IPS DF 6.9 (cell line): ENCODE measurements at regions not wholly inside any gene's neighbourhood (a gene's known extent, or its start where the extent isn't known, plus 50 kb on each side); places are given as distances from the start of the nearest gene placed in this dataset.
"Not testable (repeated sequence)": the region's sequence is repeated elsewhere in the genome, so short reads cannot be mapped to it uniquely, and the experiment has no call there.

Source experiments
- DNase-seq: peaks from one replicate; pipeline ENCODE4 v3.0.0-alpha.2; 2013; ENCODE audit warnings: low read depth, low spot score
- H3K27ac ChIP-seq: one replicate; pipeline ENCODE4 v1.5.1; 2013; ENCODE audit warnings: low read length, control low read depth
- H3K27me3 ChIP-seq: 2 replicates; pipeline ENCODE4 v1.6.1; 2013; ENCODE audit warnings: mild to moderate bottlenecking, low read length; ENCODE audit not compliant: control insufficient read depth, insufficient read depth
- H3K36me3 ChIP-seq: 2 replicates; pipeline ENCODE4 v1.6.1; 2013; ENCODE audit warnings: low read length; ENCODE audit not compliant: control insufficient read depth, insufficient read depth
- H3K4me1 ChIP-seq: 2 replicates; pipeline ENCODE4 v1.6.1; 2013; ENCODE audit warnings: low read length; ENCODE audit not compliant: control insufficient read depth, insufficient read depth
- H3K4me3 ChIP-seq: 2 replicates; pipeline ENCODE4 v1.5.1; 2013; ENCODE audit warnings: mild to moderate bottlenecking, low read length
- H3K9me3 ChIP-seq: 2 replicates; pipeline ENCODE4 v1.6.1; 2013; ENCODE audit warnings: low read length, inconsistent platforms; ENCODE audit not compliant: control insufficient read depth, insufficient read depth
- WGBS: extraction: QIAGEN DNeasy Blood & Tissue Kit; methylation state at CpG from one replicate; pipeline ENCODE4 v1.1.7; 2013; ENCODE audit warnings: mixed read lengths, missing lambda C conversion rate; ENCODE audit not compliant: insufficient read length, insufficient coverage; 5-methylcytosine and 5-hydroxymethylcytosine counted together

GRCh38 chr5:128711216-128711615, 173.2 kb upstream of the FBN2 start:
- Histone ChIP-seq H3K4me1 (no peaks in the 10 kb centered on the region), H3K9me3 (no peaks in the 10 kb centered on the region), H3K4me3 (no peak overlapping the region), H3K36me3 (no peaks in the 10 kb centered on the region), H3K27ac (no peak overlapping the region), H3K27me3 (no peaks in the 10 kb centered on the region)
- no CpG with 5 or more reads among the region's 2 CpGs for WGBS
- no peak for DNase-seq

GRCh38 chr5:128714551-128714950, 176.5 kb upstream of the FBN2 start:
- DNase-seq: no peak
- no peak overlapping the region for H3K27ac ChIP-seq
- H3K27me3 ChIP-seq: no peaks in the 10 kb centered on the region
- no CpG with 5 or more reads among the region's 1 CpG for WGBS
- H3K9me3 ChIP-seq: no peaks in the 10 kb centered on the region
- no peaks in the 10 kb centered on the region for H3K4me1 ChIP-seq
- no peaks in the 10 kb centered on the region for H3K36me3 ChIP-seq
- H3K4me3 ChIP-seq: no peak overlapping the region

- no peaks in the 10 kb centered on the region for H3K36me3 ChIP-seq
- no peak overlapping the region for H3K27ac ChIP-seq
- no CpG with 5 or more reads among the region's 1 CpG for WGBS
- no peak for DNase-seq
- no peaks in the 10 kb centered on the region for H3K9me3 ChIP-seq
- H3K27me3 ChIP-seq: no peaks in the 10 kb centered on the region
- H3K4me3 ChIP-seq: no peak overlapping the region
- H3K4me1 ChIP-seq: no peaks in the 10 kb centered on the region
Measured at GRCh38 chr5:128722551-128722950, 184.5 kb upstream of the FBN2 start.

GRCh38 chr5:128730021-128730420, 192.0 kb upstream of the FBN2 start:
- H3K36me3 ChIP-seq, H3K4me1 ChIP-seq, DNase-seq, H3K27ac ChIP-seq, H3K27me3 ChIP-seq, H3K9me3 ChIP-seq, H3K4me3 ChIP-seq: not testable (repeated sequence)
- WGBS: no CpG with 5 or more reads among the region's 2 CpGs

- H3K4me3 ChIP-seq, H3K27me3 ChIP-seq, H3K27ac ChIP-seq, H3K9me3 ChIP-seq, H3K36me3 ChIP-seq, H3K4me1 ChIP-seq, DNase-seq: not testable (repeated sequence)
- no CpG with 5 or more reads among the region's 4 CpGs for WGBS
Measured at GRCh38 chr5:128735656-128736055, 197.6 kb upstream of the FBN2 start.

- no peak for DNase-seq
- H3K36me3 ChIP-seq: no peaks in the 10 kb centered on the region
- no peak overlapping the region for H3K4me3 ChIP-seq
- H3K27ac ChIP-seq: no peak overlapping the region
- no CpG with 5 or more reads among the region's 1 CpG for WGBS
- no peaks in the 10 kb centered on the region for H3K4me1 ChIP-seq
- no peaks in the 10 kb centered on the region for H3K9me3 ChIP-seq
- no peaks in the 10 kb centered on the region for H3K27me3 ChIP-seq
Measured at GRCh38 chr5:128736553-128736952, 198.5 kb upstream of the FBN2 start.

- no peaks in the 10 kb centered on the region for H3K27me3 ChIP-seq
- no peaks in the 10 kb centered on the region for H3K4me1 ChIP-seq
- no peaks in the 10 kb centered on the region for H3K9me3 ChIP-seq
- no CpG with 5 or more reads among the region's 11 CpGs for WGBS
- no peak for DNase-seq
- H3K27ac ChIP-seq: no peak overlapping the region
- no peak overlapping the region for H3K4me3 ChIP-seq
- no peaks in the 10 kb centered on the region for H3K36me3 ChIP-seq
Measured at GRCh38 chr5:128749136-128749898, 211.3 kb upstream of the FBN2 start.

- Histone ChIP-seq H3K27ac (no peak overlapping the region), H3K36me3 (no peaks in the 10 kb centered on the region), H3K9me3 (no peaks in the 10 kb centered on the region), H3K4me3 (no peak overlapping the region), H3K4me1 (no peaks in the 10 kb centered on the region), H3K27me3 (no peaks in the 10 kb centered on the region)
- no peak for DNase-seq
- no CpG with 5 or more reads among the region's 1 CpG for WGBS
Measured at GRCh38 chr5:128750155-128750554, 212.1 kb upstream of the FBN2 start.

GRCh38 chr5:128757196-128757959, 207.9 kb upstream of the SLC27A6 start:
- no peaks in the 10 kb centered on the region for H3K27me3 ChIP-seq
- H3K36me3 ChIP-seq: no peaks in the 10 kb centered on the region
- H3K27ac ChIP-seq: no peak overlapping the region
- no peak for DNase-seq
- no peaks in the 10 kb centered on the region for H3K4me1 ChIP-seq
- WGBS: no CpG with 5 or more reads among the region's 3 CpGs
- no peak overlapping the region for H3K4me3 ChIP-seq
- H3K9me3 ChIP-seq: no peaks in the 10 kb centered on the region

- Histone ChIP-seq H3K4me3 (no peak overlapping the region), H3K9me3 (no peaks in the 10 kb centered on the region), H3K36me3 (no peaks in the 10 kb centered on the region), H3K27ac (no peak overlapping the region), H3K27me3 (no peaks in the 10 kb centered on the region), H3K4me1 (no peaks in the 10 kb centered on the region)
- no CpG with 5 or more reads among the region's 10 CpGs for WGBS
- DNase-seq: no peak
Measured at GRCh38 chr5:128762661-128763306, 202.5 kb upstream of the SLC27A6 start.
